HFFc6 (cell line): ENCODE measurements at regions not wholly inside any gene's neighbourhood (a gene's known extent, or its start where the extent isn't known, plus 50 kb on each side); places are given as distances from the start of the nearest gene placed in this dataset.

ENCODE experiments used
- DNase-seq: peaks from one replicate; pipeline ENCODE4 v3.0.0-alpha.2; 2018
- H3K27ac Mint-ChIP-seq: 2 replicates; pipeline ENCODE4 v1.8.0; 2020; ENCODE audit warnings: mild to moderate bottlenecking, mixed read lengths
- H3K27me3 Mint-ChIP-seq: 2 replicates; pipeline ENCODE4 v1.8.0; 2021; ENCODE audit warnings: mild to moderate bottlenecking, moderate library complexity, mixed read lengths; ENCODE audit not compliant: insufficient read depth
- H3K36me3 Mint-ChIP-seq: 2 replicates; pipeline ENCODE4 v1.8.0; 2021; ENCODE audit warnings: low read depth, mixed read lengths
- H3K4me1 Mint-ChIP-seq: 2 replicates; pipeline ENCODE4 v1.8.0; 2020; ENCODE audit warnings: low read depth, mixed read lengths
- H3K4me3 Mint-ChIP-seq: 2 replicates; pipeline ENCODE4 v1.8.0; 2020; ENCODE audit warnings: mild to moderate bottlenecking, moderate library complexity, mixed read lengths
- H3K9me3 Mint-ChIP-seq: 2 replicates; pipeline ENCODE4 v1.8.0; 2020; ENCODE audit warnings: mild to moderate bottlenecking, mixed read lengths
- TF ChIP-seq, protein P1 (sequence below): fragments of 200-600 bp; sonication (generic); IDR thresholded peaks from 2 replicates; pipeline ENCODE4 v1.5.0; 2021; ENCODE audit warnings: antibody characterized with exemption, mild to moderate bottlenecking

DNA sequence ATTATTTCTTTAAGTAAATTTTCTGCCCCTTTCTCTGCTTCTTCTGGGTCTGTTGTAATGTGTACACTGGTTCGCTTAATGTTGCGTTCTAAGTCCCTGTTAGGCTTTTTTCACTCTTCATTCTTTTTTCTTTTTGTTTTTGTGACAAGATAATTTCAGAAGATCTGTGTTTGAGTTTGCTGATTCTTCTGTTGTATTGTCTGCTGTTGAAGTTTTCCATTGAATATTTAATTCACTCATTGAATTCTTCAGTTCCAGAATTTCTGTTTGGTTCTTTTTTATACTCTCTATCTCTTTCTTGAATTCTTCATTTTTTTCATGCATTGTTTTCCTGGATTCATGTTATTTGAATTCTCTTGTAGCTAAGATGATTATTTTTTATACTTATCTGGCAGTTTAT lies 66.3 kb upstream of the NUDT6 start:
- Mint-ChIP-seq H3K4me3 (no peak overlapping the region), H3K27ac (no peak overlapping the region), H3K27me3 (no peaks in the 10 kb centered on the region; the same call in 1 of the 2 replicates), H3K36me3 (peaks cover 53% of the 10 kb centered on the region), H3K4me1 (no peaks in the 10 kb centered on the region), H3K9me3 (peaks cover 21% of the 10 kb centered on the region)
- TF ChIP-seq, protein P1, sequence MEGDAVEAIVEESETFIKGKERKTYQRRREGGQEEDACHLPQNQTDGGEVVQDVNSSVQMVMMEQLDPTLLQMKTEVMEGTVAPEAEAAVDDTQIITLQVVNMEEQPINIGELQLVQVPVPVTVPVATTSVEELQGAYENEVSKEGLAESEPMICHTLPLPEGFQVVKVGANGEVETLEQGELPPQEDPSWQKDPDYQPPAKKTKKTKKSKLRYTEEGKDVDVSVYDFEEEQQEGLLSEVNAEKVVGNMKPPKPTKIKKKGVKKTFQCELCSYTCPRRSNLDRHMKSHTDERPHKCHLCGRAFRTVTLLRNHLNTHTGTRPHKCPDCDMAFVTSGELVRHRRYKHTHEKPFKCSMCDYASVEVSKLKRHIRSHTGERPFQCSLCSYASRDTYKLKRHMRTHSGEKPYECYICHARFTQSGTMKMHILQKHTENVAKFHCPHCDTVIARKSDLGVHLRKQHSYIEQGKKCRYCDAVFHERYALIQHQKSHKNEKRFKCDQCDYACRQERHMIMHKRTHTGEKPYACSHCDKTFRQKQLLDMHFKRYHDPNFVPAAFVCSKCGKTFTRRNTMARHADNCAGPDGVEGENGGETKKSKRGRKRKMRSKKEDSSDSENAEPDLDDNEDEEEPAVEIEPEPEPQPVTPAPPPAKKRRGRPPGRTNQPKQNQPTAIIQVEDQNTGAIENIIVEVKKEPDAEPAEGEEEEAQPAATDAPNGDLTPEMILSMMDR: no peak
- no peak for DNase-seq

GRCh38 chr4:122990891-122991290 lies 68.5 kb upstream of the NUDT6 start:
- TF ChIP-seq, protein P1: no peak
- no peak for DNase-seq
- Mint-ChIP-seq H3K36me3 (peaks cover 34% of the 10 kb centered on the region), H3K4me1 (no peaks in the 10 kb centered on the region), H3K9me3 (peaks cover 21% of the 10 kb centered on the region), H3K27me3 (no peaks in the 10 kb centered on the region; the same call in 1 of the 2 replicates), H3K4me3 (no peak overlapping the region), H3K27ac (no peak overlapping the region)

GRCh38 chr4:122992057-122992456 lies 69.7 kb upstream of the NUDT6 start:
- no peak overlapping the region for H3K4me3 Mint-ChIP-seq
- TF ChIP-seq, protein P1: no peak
- H3K36me3 Mint-ChIP-seq: peaks cover 23% of the 10 kb centered on the region
- peak; percentile 7 for DNase-seq
- no peak overlapping the region for H3K27ac Mint-ChIP-seq
- H3K27me3 Mint-ChIP-seq: no peaks in the 10 kb centered on the region; the same call in 1 of the 2 replicates
- H3K9me3 Mint-ChIP-seq: peaks cover 21% of the 10 kb centered on the region
- H3K4me1 Mint-ChIP-seq: peaks cover 1% of the 10 kb centered on the region; the same call in 1 of the 2 replicates

DNA sequence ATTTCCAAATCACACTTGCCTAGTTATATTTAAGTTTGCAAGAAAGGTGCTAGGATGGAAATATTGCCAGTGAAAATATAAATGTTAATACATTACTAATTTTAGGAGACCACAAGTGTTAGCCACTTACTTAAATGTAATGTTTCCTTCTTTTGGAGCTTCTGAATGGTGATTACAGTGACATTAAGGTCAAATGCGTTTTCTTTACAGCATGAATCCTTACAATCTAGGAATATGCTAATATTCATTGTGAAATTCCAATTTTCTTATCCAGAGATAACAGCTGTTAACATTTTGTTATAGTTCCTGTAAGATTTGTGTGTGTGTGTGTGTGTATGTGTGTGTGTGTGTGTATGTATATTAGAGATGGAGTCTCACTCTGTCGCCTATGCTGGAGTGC lies 70.2 kb upstream of the NUDT6 start:
- DNase-seq: no peak
- Mint-ChIP-seq H3K27me3 (no peaks in the 10 kb centered on the region), H3K4me3 (no peak overlapping the region), H3K36me3 (peaks cover 18% of the 10 kb centered on the region), H3K9me3 (peaks cover 16% of the 10 kb centered on the region), H3K27ac (no peak overlapping the region), H3K4me1 (peaks cover 7% of the 10 kb centered on the region)
- TF ChIP-seq, protein P1: no peak

DNA sequence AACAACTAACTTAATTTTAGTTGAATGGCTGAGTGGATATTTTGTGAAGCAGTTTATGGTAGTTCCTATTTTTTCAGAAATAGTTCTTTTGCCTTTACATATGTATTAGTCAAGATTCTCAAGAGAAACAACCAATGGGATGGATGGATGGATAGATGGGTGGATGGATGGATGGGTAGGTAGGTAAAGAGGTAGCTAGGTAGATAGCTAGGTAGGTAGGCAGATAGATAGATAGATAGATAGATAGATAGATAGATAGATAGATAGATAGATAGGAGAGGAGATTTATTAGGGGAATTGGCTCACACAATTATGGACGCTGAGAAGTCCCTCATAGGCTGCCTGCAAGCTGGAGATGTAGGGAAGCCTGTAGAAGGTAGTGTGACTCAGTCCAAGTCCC lies 74.0 kb upstream of the NUDT6 start:
- TF ChIP-seq, protein P1: no peak
- H3K36me3 Mint-ChIP-seq: no peaks in the 10 kb centered on the region

More for the DNA sequence above, 74.0 kb upstream of the NUDT6 start:
- Mint-ChIP-seq H3K27ac (no peak overlapping the region), H3K9me3 (no peaks in the 10 kb centered on the region), H3K4me1 (peaks cover 11% of the 10 kb centered on the region), H3K27me3 (no peaks in the 10 kb centered on the region), H3K4me3 (no peak overlapping the region)
- DNase-seq: no peak
